Tibial nerve (tissue), 4 donors: ENCODE measurements at regions not wholly inside any gene's neighbourhood (a gene's known extent, or its start where the extent isn't known, plus 50 kb on each side); places are given as distances from the start of the nearest gene placed in this dataset.

Source experiments
- EP300 ChIP-seq, 2 donors: sonication (generic); formaldehyde crosslinking; IDR thresholded peaks; one replicate each; pipeline ENCODE4 v1.6.1; 2017; ENCODE audit warnings: antibody characterized with exemption in 2 of 2, mild to moderate bottlenecking in 1 of 2
- POLR2A ChIP-seq, 2 donors: fragments of 450-650 bp; IDR thresholded peaks; one replicate each; pipeline ENCODE4 v1.6.1; 2017; ENCODE audit warnings: antibody characterized with exemption in 2 of 2, mild to moderate bottlenecking in 2 of 2, moderate library complexity in 2 of 2
- TF ChIP-seq, protein P1 (sequence below), 5 experiments: fragments of 200-600 bp in 3 of 5; fragments of 450-650 bp in 2 of 5; sonication (generic) in 3 of 5; IDR thresholded peaks; one replicate each; pipeline ENCODE4 v1.5.1; 2016 to 2019; ENCODE audit warnings: antibody characterized with exemption in 5 of 5, mild to moderate bottlenecking in 3 of 5, moderate library complexity in 2 of 5

DNA sequence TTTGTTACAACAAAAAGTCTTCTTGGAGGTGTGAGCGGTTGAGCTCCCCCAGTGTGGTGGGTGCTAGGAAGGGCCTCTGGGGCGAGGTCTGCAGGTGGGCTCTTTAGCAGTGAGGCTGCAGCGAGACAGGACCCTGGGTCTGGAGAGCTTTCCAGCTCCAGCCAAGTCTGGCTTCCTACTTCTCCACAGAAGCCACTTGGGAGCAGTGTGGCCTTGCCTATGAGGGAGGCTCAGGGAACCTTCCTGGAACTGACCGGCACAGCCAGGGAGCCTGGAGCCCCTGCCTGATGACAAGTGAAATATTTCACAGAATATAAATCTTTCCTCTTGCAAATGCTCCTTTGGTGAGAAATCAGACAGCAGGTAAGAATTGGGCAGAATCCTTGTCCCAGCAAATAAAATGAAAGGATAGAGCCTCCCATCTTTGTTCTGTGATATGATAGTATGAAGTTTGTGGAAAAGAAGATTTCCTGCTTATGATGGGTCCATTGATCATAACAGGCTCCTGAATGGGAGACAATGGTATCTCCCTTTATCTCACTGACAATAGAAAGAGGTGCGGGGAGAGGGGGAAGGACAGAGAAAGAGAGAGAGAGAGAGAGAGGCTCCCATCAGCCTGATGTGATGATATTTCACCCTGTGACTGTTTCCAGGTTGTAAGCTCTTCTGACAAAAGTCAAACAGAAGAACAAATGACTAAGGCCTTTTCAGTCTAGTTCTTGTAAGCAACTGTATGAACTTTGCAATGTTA is 289.8 kb upstream of the SPRED2 start:
- TF ChIP-seq EP300 (IDR thresholded peaks at IDR 0.05), result no peak
- TF ChIP-seq, protein P1, sequence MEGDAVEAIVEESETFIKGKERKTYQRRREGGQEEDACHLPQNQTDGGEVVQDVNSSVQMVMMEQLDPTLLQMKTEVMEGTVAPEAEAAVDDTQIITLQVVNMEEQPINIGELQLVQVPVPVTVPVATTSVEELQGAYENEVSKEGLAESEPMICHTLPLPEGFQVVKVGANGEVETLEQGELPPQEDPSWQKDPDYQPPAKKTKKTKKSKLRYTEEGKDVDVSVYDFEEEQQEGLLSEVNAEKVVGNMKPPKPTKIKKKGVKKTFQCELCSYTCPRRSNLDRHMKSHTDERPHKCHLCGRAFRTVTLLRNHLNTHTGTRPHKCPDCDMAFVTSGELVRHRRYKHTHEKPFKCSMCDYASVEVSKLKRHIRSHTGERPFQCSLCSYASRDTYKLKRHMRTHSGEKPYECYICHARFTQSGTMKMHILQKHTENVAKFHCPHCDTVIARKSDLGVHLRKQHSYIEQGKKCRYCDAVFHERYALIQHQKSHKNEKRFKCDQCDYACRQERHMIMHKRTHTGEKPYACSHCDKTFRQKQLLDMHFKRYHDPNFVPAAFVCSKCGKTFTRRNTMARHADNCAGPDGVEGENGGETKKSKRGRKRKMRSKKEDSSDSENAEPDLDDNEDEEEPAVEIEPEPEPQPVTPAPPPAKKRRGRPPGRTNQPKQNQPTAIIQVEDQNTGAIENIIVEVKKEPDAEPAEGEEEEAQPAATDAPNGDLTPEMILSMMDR (IDR thresholded peaks at IDR 0.05), result peak in 2 of 5 experiments; percentile 5 to 31
- no peak for TF ChIP-seq POLR2A (IDR thresholded peaks at IDR 0.05)
